ENCODE measurements at regions not wholly inside any gene's neighbourhood (a gene's known extent, or its start where the extent isn't known, plus 50 kb on each side); places are given as distances from the start of the nearest gene placed in this dataset.

GRCh38 chr1:4087530-4088420 is 187.7 kb upstream of the C1orf174 start:
- DNase-seq (ENCODE audit: low read depth in 2 of 3, low spot score in 1 of 3) = peak in 1 of 3 donors; percentile 8

DNA sequence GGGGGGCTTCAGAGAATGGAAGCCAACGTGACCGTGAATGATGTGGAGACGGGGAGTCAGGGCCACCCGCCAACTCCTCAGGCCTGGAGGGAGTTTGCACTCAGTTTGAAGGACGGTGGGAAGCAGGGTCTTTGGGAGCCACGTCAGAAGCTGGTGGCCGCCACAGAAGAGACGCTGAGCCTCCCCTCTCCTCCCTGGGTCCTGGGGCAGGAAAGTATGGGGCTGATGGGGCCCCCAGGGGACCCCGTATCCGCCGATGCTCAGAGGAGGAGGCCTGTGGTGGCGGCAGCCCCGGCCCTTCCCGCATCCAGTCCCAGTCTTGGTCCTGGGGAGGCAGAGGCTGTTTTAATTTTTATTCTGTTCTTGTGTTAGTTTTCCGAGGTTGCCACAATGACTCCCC is 188.6 kb upstream of the C1orf174 start:
- DNase-seq (ENCODE audit: low read depth in 2 of 3, low spot score in 1 of 3) = no peak

GRCh38 chr1:4089421-4090175 is 189.5 kb upstream of the C1orf174 start:
- DNase-seq (ENCODE audit: low read depth in 2 of 3, low spot score in 1 of 3) = no peak

DNA sequence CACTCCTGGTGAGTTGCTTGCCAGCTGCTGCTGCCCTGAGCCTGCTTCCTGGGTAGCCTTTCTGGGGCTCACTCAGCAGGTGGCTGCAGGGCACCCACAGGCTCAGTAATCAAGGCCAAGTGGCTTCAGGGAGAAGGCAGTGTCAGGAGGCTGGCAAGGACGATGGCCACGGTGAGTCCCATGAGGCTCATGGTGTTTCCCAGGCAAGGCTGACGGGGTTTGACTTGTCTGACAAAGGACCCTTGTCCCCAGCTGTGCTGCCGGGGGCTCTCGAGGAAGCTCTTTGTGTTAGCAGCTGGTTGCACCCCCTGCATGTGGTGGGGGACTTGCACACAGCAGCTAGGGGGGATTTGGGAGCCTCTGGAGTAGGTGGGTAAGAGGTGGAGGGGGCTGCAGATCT is 190.5 kb upstream of the C1orf174 start:
- no peak for DNase-seq (ENCODE audit: low read depth in 2 of 3, low spot score in 1 of 3)

DNA sequence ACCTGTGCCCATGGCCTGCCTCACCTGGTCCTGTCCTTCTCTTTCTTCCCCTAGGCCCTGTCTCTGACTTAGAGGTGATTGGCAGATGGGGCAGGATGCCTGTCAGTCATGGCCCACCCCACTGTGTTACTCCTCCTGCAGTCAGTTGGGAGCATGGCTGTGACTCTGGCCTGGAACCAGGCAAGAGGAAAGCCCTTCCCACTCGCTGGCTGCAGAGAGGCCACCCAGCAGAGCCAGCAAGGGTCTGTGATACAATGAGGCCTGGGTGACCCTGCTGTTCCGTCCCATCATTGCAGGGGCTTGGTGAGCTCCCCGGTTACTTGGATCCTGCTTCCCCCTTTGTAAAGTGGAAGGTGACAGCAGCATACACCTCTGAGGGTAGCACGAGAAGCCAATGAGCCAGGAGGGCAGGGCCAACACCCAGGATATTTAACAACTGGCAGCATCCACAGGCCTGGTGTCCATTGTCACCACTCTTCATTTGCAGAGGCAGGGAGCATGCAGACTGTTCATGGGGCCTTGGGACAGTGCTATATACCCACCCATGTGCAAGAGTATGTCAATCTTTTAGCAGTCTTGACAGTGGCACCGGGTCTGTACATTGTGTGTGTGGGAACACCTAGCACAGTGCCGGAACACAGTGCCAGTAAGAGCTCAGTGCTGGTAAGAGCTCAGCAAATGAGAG is 191.0 kb upstream of the C1orf174 start:
- no peak for DNase-seq (ENCODE audit: low read depth in 2 of 3, low spot score in 1 of 3)

- no peak for DNase-seq (ENCODE audit: low read depth in 2 of 3, low spot score in 1 of 3)
Observed at GRCh38 chr1:4091996-4092395, 191.9 kb upstream of the C1orf174 start.

DNA sequence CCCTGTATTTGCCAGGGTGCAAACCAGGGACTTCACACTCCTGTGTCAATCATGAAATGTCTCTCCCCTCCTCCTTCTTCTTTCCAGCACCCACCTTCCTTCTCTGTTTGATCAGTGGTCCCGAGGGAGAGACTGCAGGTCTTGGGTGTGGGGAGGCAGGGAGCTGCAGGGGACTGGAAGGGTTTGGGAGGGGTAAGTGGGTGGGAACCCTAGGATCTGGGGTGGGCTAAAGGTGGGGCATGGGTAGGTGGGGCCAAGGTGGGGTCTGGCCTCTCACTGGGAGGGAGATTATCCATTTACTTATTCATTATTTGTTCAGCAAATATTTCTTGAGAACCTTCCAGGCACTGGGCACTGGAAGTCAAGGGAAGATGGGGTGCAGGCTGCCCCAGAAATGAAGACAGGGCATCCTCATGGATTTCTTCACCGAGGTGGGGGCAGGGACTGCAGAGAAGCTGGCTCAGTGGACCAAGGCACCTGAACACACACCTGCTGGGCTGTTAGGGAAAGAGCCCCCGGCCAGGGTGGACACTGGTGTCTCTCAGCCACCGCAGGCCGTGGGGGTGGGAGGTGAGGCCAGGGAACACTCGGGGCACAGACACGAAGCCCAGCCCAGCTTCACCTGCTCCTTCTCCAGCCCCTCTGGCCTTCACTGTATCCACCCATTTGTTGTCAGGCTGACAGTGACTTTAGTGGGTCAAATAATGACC is 193.9 kb upstream of the C1orf174 start:
- no peak for DNase-seq (ENCODE audit: low read depth in 2 of 3, low spot score in 1 of 3)

DNA sequence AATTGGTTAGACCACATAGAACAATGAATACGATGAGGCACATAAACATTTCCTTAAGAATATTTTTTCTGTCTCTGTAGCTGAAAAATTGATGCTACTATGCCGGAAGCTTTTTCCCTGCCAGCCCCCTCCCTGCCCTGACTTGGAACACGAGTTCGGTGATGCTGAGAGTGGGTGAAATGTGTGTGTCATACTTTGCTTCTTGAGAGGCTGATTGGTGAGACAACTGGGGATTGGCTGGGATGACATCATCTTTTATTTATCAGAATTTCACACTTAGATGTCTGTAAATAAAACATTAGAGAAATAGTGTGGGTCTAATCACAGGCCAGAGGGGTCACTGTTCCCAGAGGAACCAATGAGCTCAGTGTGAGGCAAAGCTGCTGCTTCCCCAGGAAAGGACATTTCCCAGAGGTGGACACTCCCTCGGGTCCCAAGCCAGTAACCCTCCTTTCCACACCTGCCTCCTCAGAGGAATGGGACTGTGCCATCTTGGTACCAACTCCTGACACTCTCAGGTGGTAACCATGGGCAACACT is 195.4 kb upstream of the C1orf174 start:
- DNase-seq (ENCODE audit: low read depth in 2 of 3, low spot score in 1 of 3) = no peak

GRCh38 chr1:4101459-4102161 is 201.5 kb upstream of the C1orf174 start:
- DNase-seq (ENCODE audit: low read depth in 2 of 3, low spot score in 1 of 3) = no peak

- DNase-seq (ENCODE audit: low read depth in 2 of 3, low spot score in 1 of 3) = no peak
Observed at GRCh38 chr1:4105300-4105880, 205.3 kb upstream of the C1orf174 start.

GRCh38 chr1:4106731-4107130 is 206.7 kb upstream of the C1orf174 start:
- DNase-seq (ENCODE audit: low read depth in 2 of 3, low spot score in 1 of 3) = no peak

- DNase-seq (ENCODE audit: low read depth in 2 of 3, low spot score in 1 of 3) = no peak
Observed at GRCh38 chr1:4107291-4107690, 207.2 kb upstream of the C1orf174 start.

DNA sequence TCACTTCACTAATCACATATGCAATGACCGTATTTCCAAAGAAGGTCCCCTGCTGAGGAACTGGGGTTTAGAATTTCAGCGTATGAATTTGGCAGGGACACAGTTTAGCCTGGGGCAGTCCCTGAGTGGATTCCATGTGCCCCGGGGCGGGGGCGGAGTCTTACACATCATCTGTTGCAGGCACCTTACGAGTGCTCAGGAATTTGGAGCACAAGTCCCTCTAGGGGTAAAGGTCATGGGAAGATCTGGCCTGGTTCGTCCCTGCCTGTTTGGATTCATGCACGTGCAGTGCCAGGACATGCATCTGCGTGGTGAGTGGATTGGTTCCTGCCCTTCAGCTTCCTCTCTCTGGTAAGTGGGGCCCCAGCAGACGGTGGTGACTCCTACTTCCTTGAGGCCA is 208.3 kb upstream of the C1orf174 start:
- no peak for DNase-seq (ENCODE audit: low read depth in 2 of 3, low spot score in 1 of 3)

DNA sequence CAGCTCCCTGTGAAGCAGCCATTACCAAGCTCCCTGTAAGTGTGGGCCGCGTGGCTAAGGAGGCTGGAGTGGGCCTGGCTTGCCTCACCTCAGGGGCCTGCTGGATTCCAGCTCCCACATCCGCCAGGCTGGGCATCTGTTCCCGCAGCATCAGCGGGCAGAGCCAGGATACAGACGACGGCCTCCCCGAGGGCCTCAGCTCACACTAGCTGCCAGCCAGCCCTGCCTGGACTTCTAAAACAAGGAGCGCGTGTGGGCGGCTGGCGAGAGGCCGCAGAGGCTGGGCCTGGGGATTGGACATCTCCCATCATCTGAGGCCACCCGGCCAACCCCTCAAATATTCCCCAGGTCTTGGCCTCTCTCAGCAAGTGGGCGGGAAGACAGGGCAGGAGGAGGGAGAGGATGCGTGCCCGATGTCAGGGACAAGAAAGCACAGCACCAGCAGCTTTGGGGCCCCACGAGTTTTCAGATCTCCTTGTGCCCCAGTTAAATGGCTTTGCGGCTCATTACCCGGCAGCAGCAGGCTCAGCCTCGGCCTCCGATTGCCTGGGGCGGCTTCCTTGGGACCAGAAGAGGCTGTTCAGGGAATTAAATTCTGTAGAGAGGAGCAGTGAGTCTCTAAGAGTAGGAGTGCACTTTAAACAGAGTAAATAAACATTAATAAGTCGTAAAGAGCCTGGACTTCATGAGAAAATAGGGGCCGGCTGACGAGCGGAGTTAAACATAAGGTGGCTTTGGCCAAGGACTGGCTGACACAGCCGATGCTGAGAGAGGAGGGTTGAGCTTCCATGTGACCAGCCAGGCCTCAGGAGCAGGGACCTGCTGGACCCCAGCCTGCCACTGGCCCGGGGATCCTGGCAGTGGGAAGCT is 208.9 kb upstream of the C1orf174 start:
- no peak for DNase-seq (ENCODE audit: low read depth in 2 of 3, low spot score in 1 of 3)

GRCh38 chr1:4109628-4109940 is 209.5 kb upstream of the C1orf174 start:
- DNase-seq (ENCODE audit: low read depth in 2 of 3, low spot score in 1 of 3) = no peak

DNA sequence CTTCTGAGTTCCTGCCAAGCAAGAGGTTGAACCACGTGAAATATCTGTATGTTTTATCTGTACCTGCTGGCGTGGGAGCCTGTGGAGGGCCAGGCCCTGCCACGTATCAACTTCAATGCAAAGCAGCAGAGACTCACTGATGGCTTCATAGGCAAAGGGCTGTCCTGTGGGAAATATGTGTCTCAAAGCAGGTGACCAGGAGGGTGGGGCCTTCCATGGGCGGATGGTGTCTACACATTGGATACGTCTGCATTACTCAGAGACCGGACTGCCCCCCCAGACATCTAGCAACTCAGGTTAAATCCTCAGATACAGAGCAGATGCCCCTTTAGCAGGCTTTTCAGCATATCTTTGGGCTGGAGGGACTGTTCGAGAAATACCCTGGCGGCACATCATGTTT is 210.8 kb upstream of the C1orf174 start:
- no peak for DNase-seq (ENCODE audit: low read depth in 2 of 3, low spot score in 1 of 3)

GRCh38 chr1:4113897-4114296 is 213.8 kb upstream of the C1orf174 start:
- no peak for DNase-seq (ENCODE audit: low read depth in 2 of 3, low spot score in 1 of 3)

- no peak for DNase-seq (ENCODE audit: low read depth in 2 of 3, low spot score in 1 of 3)
Observed at GRCh38 chr1:4115191-4115900, 215.3 kb upstream of the C1orf174 start.

DNA sequence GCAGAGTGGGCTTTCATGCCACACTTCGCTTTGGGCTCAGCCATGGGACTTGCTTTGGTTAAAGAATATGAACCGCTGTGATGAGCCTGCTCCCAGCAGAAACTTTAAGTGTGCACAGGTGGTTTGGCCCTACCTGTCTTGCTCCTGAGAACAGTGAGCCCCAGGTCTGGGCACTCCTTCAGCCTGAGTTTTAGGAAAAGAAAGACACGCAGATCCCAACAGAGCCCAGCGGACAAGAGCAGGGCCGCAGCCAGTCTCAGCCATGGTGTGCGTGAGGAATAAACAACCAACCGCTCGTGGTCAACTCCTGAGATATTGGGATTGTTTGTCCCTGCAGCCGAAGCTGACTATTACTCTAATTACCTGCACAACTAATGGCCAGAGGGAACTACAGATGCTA is 217.1 kb upstream of the C1orf174 start:
- DNase-seq (ENCODE audit: low read depth in 2 of 3, low spot score in 1 of 3) = no peak

Measured in stimulated activated CD4-positive, alpha-beta T cell treated with anti-CD3 and anti-CD28 coated beads, Interleukin-12 subunit alpha, Interleukin-12 subunit beta, amount 100 ng/mL, for 48 hours (primary cell).